Upper lobe of left lung (tissue), 4 donors: ENCODE measurements at regions not wholly inside any gene's neighbourhood (a gene's known extent, or its start where the extent isn't known, plus 50 kb on each side); places are given as distances from the start of the nearest gene placed in this dataset.

Experiments
- CTCF ChIP-seq, 6 experiments: fragments of 450-650 bp in 4 of 6; fragments of 200-600 bp in 2 of 6; sonication (generic) in 2 of 6; IDR thresholded peaks; one replicate each; pipeline ENCODE4 v1.5.1; 2016 to 2019; ENCODE audit warnings: antibody characterized with exemption in 6 of 6
- POLR2A ChIP-seq, 4 donors: fragments of 450-650 bp; IDR thresholded peaks; one replicate each; pipeline ENCODE4 v1.5.1; 2016 to 2017; ENCODE audit warnings: antibody characterized with exemption in 4 of 4, mild to moderate bottlenecking in 2 of 4
- POLR2AphosphoS5 ChIP-seq, 2 donors: sonication (generic); formaldehyde crosslinking; IDR thresholded peaks; one replicate each; pipeline ENCODE4 v1.5.1; 2017; ENCODE audit warnings: antibody characterized with exemption in 2 of 2

GRCh38 chr6:106811088-106811686, 163.3 kb downstream of the CD24 start:
- TF ChIP-seq CTCF (IDR thresholded peaks at IDR 0.05) (no peak), POLR2AphosphoS5 (IDR thresholded peaks at IDR 0.05) (no peak), POLR2A (IDR thresholded peaks at IDR 0.05) (no peak)
